GM10266 (cell line): ENCODE measurements at regions not wholly inside any gene's neighbourhood (a gene's known extent, or its start where the extent isn't known, plus 50 kb on each side); places are given as distances from the start of the nearest gene placed in this dataset.

Source experiments
- DNase-seq: peaks from one replicate; pipeline ENCODE4 v3.0.0; 2012; ENCODE audit errors: extremely low spot score
- CTCF ChIP-seq: IDR thresholded peaks from 2 replicates; pipeline ENCODE4 v1.5.1; 2012; ENCODE audit warnings: mild to moderate bottlenecking, low read depth; ENCODE audit not compliant: control insufficient read depth, insufficient read depth; ENCODE audit errors: missing control alignments

DNA sequence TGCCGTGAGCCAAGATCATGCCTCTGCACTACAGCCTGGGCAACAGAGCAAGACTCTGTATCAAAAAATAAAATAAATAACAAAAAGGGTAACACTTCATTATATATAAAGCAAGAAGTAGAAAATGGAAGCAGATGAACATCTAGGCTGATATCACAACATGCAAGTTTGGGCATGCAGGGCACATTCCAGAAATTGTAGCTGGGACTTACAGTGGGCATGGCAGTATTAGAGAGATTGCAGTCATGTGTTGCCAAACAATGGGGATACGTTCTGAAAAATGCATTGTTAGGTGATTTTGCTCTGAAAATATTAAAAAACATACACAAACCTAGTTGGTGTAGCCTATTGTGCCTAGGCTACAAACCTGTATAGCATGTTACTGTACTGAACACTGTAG lies 441.0 kb upstream of the PRMT6 start:
- DNase-seq = no peak
- TF ChIP-seq CTCF = no peak

GRCh38 chr1:106619080-106619826 lies 437.2 kb upstream of the PRMT6 start:
- no peak for DNase-seq
- no peak for TF ChIP-seq CTCF

- DNase-seq = no peak
- TF ChIP-seq CTCF = no peak
These were observed 436.7 kb upstream of the PRMT6 start for GRCh38 chr1:106619827-106620134.

DNA sequence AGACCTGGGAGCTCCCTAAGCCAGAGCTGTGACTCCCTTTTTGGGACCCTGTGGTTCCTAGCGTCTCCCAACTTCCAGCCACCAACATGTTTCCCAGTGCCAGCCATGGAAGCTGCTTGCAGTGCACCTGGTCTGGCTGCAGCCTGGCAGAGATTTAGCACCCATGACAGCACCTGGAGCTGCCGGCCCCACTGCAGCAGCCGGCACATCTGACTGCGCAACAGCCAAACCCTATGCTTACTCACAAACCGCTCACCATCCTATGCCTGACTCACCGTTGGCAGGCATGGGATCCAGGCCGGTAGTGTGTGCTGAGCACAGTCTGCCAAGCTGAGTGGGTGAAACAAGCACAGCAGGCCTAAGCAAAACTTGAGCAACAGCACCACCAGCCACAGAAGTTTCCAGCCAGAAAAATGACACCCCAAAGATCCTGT lies 435.9 kb upstream of the PRMT6 start:
- no peak for DNase-seq

DNA sequence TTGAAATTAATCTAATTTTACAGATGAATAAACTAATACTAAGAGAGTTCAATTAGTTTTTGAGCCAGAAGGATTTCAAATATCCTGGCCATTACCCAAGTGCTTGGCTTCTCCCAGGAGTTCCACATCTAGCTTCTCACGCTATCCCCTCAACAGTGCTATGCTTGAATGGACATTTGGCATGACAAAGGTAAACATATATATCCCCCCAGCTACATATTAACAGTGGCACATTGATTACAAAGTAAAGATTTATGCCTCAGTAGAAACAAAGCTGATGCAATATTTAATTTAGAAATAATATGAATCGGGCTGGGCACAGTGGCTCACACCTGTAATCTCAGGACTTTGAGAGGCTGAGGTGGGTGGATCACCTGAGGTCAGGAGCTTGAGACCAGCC lies 434.6 kb upstream of the PRMT6 start:
- no peak for DNase-seq

More for the DNA sequence above, 435.9 kb upstream of the PRMT6 start:
- TF ChIP-seq CTCF = no peak

GRCh38 chr1:106637566-106637965 lies 418.9 kb upstream of the PRMT6 start:
- peak; percentile 8 for DNase-seq
- TF ChIP-seq CTCF = no peak

More for the DNA sequence above, 434.6 kb upstream of the PRMT6 start:
- no peak for TF ChIP-seq CTCF

- DNase-seq = no peak
- no peak for TF ChIP-seq CTCF
These were observed 410.2 kb upstream of the PRMT6 start for GRCh38 chr1:106646261-106646784.
